MM.1S (cell line): ENCODE measurements at regions not wholly inside any gene's neighbourhood (a gene's known extent, or its start where the extent isn't known, plus 50 kb on each side); places are given as distances from the start of the nearest gene placed in this dataset.

ENCODE experiments used
- DNase-seq: peaks from one replicate; pipeline ENCODE4 v3.0.0-alpha.2; 2015
- H2AFZ ChIP-seq: fragments of 300-600 bp; sonication (generic); 2 replicates; pipeline ENCODE4 v1.6.0; 2016; ENCODE audit warnings: antibody characterized with exemption, low read length
- H3F3A ChIP-seq: fragments of 300-600 bp; sonication (generic); 2 replicates; pipeline ENCODE4 v1.6.1; 2016; ENCODE audit warnings: mild to moderate bottlenecking, antibody characterized with exemption, low read length, moderate library complexity, mixed read lengths; ENCODE audit not compliant: insufficient read depth
- H3K27ac ChIP-seq: fragments of 300-600 bp; sonication (generic); 2 replicates; pipeline ENCODE4 v1.5.1; 2016; ENCODE audit warnings: mild to moderate bottlenecking, low read length
- H3K27me3 ChIP-seq: fragments of 300-600 bp; sonication (generic); replicated peaks from 2 replicates; pipeline ENCODE4 v1.6.0; 2016; ENCODE audit warnings: low read length; ENCODE audit not compliant: insufficient read depth
- H3K36me3 ChIP-seq: fragments of 300-600 bp; sonication (generic); replicated peaks from 2 replicates; pipeline ENCODE4 v1.6.1; 2016; ENCODE audit warnings: mild to moderate bottlenecking, low read length, mixed read lengths; ENCODE audit not compliant: insufficient read depth
- H3K4me1 ChIP-seq: fragments of 300-600 bp; sonication (generic); 2 replicates; pipeline ENCODE4 v1.6.1; 2016; ENCODE audit warnings: low read length, mixed read lengths
- H3K4me2 ChIP-seq: fragments of 300-600 bp; sonication (generic); 2 replicates; pipeline ENCODE4 v1.6.0; 2016; ENCODE audit warnings: low read depth, low read length
- H3K4me3 ChIP-seq: fragments of 300-600 bp; sonication (generic); 2 replicates; pipeline ENCODE4 v1.5.1; 2016; ENCODE audit warnings: low read length, mixed read lengths
- H3K79me2 ChIP-seq: fragments of 300-600 bp; sonication (generic); 2 replicates; pipeline ENCODE4 v1.6.1; 2016; ENCODE audit warnings: mixed run types, low read length, mixed read lengths
- H3K9ac ChIP-seq: fragments of 300-600 bp; sonication (generic); 2 replicates; pipeline ENCODE4 v1.6.1; 2016; ENCODE audit warnings: low read length, mixed read lengths
- H3K9me2 ChIP-seq: fragments of 300-600 bp; sonication (generic); replicated peaks from 2 replicates; pipeline ENCODE4 v1.6.1; 2016; ENCODE audit warnings: mild to moderate bottlenecking, low read length, mixed read lengths; ENCODE audit not compliant: insufficient read depth
- H3K9me3 ChIP-seq: fragments of 300-600 bp; sonication (generic); replicated peaks from 2 replicates; pipeline ENCODE4 v1.6.1; 2016; ENCODE audit warnings: mild to moderate bottlenecking, low read length, mixed read lengths; ENCODE audit not compliant: insufficient read depth
- H4K20me1 ChIP-seq: fragments of 300-600 bp; sonication (generic); 2 replicates; pipeline ENCODE4 v1.6.1; 2016; ENCODE audit warnings: mild to moderate bottlenecking, low read length, moderate library complexity, mixed read lengths; ENCODE audit not compliant: insufficient read depth
- CTCF ChIP-seq: fragments of 300-600 bp; sonication (generic); IDR thresholded peaks from 2 replicates; pipeline ENCODE4 v1.5.1; 2016; ENCODE audit warnings: antibody characterized with exemption, low read length, mixed read lengths
- EZH2 ChIP-seq: fragments of 300-600 bp; sonication (generic); optimal IDR thresholded peaks from 2 replicates; pipeline ENCODE3; 2017; ENCODE audit warnings: low read depth, mild to moderate bottlenecking, antibody characterized with exemption, low read length, mixed read lengths
- EZH2phosphoT487 ChIP-seq: fragments of 300-600 bp; sonication (generic); IDR thresholded peaks from 2 replicates; pipeline ENCODE4 v1.6.1; 2018; ENCODE audit warnings: antibody characterized with exemption, low read length

DNA sequence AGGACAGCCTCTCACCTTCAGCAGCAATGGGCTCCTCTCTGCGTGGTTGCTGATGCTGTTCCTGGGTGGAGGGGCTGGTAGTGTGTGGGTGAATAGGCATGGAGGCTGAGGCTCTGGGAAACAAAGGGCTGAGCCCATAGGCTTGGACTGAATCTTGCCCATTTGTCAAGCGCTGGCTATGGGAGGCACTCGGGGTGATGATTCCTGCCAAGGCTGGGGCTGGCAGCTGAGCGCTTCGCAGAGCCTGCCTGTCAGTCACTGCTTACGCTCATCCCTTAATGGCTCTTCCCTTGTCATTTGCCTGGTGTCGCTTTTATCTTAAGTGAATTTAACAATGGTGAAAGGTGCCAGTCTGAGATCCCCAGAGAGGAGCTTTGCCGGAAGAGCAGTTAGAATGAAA is 353.3 kb downstream of the PBX1 start:
- no peak overlapping the region for H3K4me2 ChIP-seq
- no peak overlapping the region for H3K4me3 ChIP-seq
- TF ChIP-seq EZH2: no peak
- no peak for TF ChIP-seq EZH2phosphoT487
- TF ChIP-seq CTCF: no peak
- H4K20me1 ChIP-seq: no peaks in the 10 kb centered on the region
- H3K4me1 ChIP-seq: no peaks in the 10 kb centered on the region
- H3K9me2 ChIP-seq: no peaks in the 10 kb centered on the region
- H2AFZ ChIP-seq: no peak overlapping the region
- no peak for DNase-seq
- no peaks in the 10 kb centered on the region for H3F3A ChIP-seq
- no peak overlapping the region for H3K9ac ChIP-seq
- no peaks in the 10 kb centered on the region for H3K9me3 ChIP-seq
- no peaks in the 10 kb centered on the region for H3K36me3 ChIP-seq
- no peaks in the 10 kb centered on the region for H3K27me3 ChIP-seq
- no peak overlapping the region for H3K27ac ChIP-seq
- H3K79me2 ChIP-seq: no peaks in the 10 kb centered on the region

GRCh38 chr1:164910671-164911070 is 351.7 kb downstream of the PBX1 start:
- no peaks in the 10 kb centered on the region for H3K27me3 ChIP-seq
- H3K36me3 ChIP-seq: no peaks in the 10 kb centered on the region
- no peak overlapping the region for H3K4me3 ChIP-seq
- H3K27ac ChIP-seq: no peak overlapping the region
- H4K20me1 ChIP-seq: no peaks in the 10 kb centered on the region
- H3K9ac ChIP-seq: no peak overlapping the region
- H3K9me3 ChIP-seq: no peaks in the 10 kb centered on the region
- DNase-seq: no peak
- H2AFZ ChIP-seq: no peak overlapping the region
- H3F3A ChIP-seq: no peaks in the 10 kb centered on the region
- no peaks in the 10 kb centered on the region for H3K79me2 ChIP-seq
- H3K9me2 ChIP-seq: no peaks in the 10 kb centered on the region
- H3K4me1 ChIP-seq: no peaks in the 10 kb centered on the region
- no peak overlapping the region for H3K4me2 ChIP-seq
- no peak for TF ChIP-seq EZH2
- TF ChIP-seq EZH2phosphoT487: no peak
- TF ChIP-seq CTCF: no peak

DNA sequence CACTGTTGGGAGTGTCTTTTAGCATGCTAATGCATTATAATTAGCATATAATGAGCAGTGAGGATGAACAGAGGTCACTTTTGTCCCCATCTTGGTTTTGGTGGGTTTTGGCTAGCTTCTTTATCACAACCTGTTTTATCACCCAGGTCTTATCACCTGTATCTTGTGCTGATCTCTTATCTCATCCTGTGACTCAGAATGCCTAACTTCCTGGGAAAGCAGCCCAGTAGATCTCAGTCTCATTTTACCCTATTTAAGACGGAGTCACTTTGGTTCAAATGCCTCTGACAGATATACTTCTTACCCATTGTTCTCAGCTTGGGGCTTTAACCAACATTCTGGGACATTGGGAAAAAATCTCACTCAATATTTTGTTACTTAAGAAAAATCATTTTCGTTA is 348.7 kb downstream of the PBX1 start:
- H3K4me2 ChIP-seq: no peak overlapping the region
- H3K9ac ChIP-seq: no peak overlapping the region
- no peaks in the 10 kb centered on the region for H3K79me2 ChIP-seq
- no peak overlapping the region for H2AFZ ChIP-seq
- no peaks in the 10 kb centered on the region for H4K20me1 ChIP-seq
- no peak overlapping the region for H3K27ac ChIP-seq
- H3F3A ChIP-seq: no peaks in the 10 kb centered on the region
- H3K27me3 ChIP-seq: no peaks in the 10 kb centered on the region
- TF ChIP-seq EZH2phosphoT487 (no peak), EZH2 (no peak), CTCF (no peak)
- no peaks in the 10 kb centered on the region for H3K4me1 ChIP-seq
- H3K36me3 ChIP-seq: no peaks in the 10 kb centered on the region
- H3K9me3 ChIP-seq: no peaks in the 10 kb centered on the region
- H3K4me3 ChIP-seq: no peak overlapping the region
- DNase-seq: no peak
- H3K9me2 ChIP-seq: no peaks in the 10 kb centered on the region
